ENCODE measurements at regions not wholly inside any gene's neighbourhood (a gene's known extent, or its start where the extent isn't known, plus 50 kb on each side); places are given as distances from the start of the nearest gene placed in this dataset.
A peak's percentile ranks its signal among the peaks of the same experiment; 100 is the strongest.

DNA sequence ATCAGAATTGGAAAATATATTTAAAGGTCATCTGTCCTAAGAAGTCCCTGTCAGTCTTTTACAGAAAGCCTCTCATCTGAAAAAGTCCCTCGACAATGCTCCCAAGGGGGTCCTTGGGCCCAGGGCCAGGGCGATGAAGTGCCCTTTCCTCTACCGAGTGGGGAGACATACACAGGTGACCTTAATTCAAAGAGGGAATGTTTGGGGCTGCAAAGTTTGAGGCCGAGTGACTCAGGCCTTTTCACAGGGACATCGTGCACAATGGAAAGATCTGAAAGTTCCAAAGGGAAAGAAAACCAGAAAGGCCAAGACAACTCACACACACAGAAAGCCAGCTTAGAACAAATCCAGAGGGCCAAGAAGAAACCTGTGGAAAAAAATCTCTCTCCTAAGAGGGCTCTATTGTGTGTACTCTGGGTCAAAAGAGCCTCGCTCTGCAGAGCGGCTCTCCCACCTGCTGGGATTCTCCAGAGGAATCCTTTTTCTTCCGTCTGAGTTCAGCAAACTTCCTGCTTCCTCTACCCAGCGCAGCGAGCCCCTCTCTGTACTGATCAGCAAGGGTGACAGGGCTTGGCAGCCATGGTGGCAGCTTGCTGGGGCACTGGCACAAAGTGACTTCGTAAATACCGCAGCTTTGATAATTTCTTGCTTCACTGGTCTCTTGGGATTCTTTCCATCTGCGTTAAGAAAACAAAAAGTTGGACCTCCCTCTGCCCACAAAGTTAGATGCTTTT, 259.1 kb downstream of the OPA1 start:
- DNase-seq: no peak

DNA sequence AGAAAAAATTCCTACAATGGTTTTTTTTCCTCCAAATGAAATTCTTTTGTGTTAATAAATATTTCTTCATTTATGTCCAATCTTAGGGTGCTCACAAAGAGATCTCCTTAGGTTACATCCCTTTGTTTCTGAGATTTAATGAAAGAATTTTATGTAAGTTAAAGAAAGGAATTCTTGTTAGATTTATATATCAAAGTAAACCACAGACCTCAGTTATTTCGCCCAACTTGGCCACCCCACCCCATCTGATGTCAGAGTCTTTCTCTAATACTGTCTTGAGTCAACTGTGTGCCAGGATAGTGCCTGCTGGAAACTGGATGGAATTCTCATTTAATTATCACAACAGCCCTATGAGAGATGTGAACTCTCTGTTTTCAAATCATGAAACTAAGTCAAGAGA, 259.9 kb downstream of the OPA1 start:
- no peak for DNase-seq

DNA sequence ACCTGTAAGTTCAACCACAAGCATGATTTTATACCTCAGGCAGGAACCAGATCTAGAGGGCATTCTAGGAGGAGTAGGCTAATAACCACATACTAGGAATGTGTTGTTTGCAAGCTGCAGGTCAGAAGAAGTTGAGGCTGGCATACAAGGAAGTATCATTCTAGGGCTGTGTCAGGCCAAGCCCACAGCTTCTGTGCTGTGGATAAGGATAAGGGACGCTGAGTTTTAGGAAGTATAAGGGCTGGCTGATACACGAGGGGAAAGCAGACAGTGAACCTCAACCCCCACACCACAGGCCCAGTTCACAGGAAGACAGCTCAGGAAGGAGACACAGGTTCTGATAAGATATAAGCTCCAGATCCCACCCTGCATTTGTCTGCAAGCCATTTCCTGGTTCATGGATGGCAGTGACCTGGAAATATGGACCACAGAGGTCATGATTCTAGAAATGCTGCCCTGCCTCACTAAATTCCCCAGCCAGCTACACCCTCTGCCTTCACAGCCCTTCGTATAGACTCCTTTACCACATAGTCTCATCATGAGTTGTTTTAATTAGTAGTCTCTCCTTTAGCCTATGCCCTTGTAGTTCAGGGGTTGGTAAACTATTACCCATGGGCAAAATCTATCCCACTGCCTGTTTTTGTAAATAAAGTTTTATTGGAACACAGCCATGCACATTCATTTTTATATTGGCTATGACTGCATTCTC, 260.7 kb downstream of the OPA1 start:
- DNase-seq: peak; percentile 23 to 66 (median 62)

DNA sequence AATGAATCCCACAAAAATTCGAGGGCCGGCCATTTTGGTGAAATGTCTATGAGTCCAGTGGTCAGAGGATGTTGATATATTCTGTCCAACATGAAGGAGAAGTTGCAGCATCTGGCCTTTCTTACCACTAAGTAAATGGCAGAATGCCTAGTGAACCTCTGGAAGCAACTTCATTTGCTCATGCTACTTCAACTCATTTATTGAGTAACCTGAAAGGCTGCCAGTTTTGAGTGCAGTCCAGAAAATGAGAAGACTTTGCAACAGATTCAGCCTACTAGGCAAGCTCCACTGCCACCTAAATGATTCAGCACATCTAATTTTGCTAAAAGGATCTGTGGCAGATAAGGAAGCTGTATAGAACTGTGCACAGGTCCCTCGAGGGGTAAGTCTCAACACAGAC, 265.0 kb downstream of the OPA1 start:
- peak in 3 of 4 experiments; percentile 33 to 64 (median 48) for DNase-seq

DNA sequence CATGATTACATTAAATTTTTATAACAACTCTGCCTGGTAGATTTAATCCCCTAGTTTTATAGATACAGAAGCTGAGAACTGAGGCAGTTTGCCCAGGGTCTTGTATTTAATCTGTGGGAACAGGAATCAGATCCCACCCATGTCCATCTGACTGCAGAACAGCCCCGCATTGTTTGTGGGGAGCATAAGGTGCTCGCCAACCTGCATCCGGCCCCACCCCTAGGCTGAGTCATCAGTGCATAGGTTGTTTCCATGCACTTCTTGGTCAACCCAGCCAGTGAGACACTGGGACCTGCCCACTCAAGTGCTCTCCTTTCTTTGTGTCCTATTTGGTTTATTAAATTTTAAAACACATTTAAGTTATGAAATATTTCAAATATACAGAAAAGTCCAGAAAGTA, 266.2 kb downstream of the OPA1 start:
- no peak for DNase-seq

DNA sequence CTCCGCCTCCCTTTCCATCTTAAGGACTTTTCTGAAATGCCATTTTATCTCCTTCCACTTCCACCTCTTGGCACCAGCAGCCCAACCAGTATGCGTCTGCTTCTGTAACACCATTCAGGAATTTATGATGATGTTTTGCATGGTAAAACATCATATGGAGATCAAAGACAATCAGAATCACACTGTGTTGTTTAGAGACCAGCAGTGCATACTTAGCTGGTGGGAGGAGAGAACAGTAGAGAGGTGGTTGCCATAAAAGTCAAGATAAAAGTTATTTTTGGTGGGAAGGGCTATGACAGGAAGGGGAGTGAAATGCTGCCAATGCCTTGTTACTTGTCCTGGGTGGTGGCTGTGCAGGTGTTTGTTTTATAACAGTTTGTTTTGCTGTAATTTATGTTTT, 268.0 kb downstream of the OPA1 start:
- DNase-seq: no peak

DNA sequence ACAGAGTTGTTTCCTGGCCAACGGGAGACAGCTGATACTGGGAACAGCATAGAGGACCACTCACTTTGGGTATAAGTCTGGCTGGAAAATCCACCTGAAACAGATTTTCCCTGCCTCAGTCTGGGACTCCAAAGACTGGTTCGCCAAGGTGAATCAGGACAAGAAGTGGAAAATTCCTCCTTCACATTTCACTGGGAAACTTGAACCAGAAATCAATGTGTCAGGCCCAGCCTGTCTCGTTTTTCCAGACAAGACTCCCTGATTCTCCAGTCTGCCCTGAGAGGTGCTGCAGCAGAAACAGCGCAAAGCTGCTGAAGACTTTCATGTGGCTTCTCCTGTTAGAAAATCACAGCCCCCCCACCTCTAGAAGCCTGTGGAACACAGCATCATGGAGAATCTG, 269.8 kb downstream of the OPA1 start:
- DNase-seq: no peak

DNA sequence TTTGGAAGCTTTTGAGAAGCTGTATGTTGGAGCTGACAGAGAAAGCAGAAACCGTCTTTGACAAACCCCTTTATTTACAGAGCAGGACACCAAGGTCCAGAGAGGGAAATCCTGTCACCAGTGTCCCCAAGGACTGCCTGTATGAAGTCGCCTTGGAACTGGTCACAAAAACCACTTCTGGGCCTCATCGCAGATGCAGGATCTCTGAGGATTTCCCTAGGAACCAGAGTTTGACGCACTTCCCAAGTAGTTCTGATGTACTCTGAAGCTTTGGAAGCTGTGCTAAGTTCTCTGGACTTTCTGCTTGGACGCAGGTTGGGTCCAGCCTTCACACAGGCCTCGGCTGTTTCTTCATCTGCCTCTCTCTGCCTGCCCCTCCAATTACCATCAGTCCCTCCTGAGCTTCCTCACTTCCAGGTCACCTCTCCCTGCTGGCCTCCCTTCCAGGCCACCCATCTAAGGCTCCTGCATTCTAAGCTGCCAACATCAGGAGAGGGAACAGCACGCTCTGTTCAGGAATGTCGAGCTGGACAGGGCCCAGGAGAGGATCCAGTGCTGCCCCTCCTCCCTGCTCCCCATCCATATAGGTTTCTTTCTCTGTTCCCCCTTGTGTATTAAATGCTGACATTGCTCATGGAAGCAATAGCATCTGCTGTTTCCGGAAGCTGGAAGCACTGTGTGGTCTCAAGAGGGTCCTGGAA, 270.8 kb downstream of the OPA1 start:
- no peak for DNase-seq

DNA sequence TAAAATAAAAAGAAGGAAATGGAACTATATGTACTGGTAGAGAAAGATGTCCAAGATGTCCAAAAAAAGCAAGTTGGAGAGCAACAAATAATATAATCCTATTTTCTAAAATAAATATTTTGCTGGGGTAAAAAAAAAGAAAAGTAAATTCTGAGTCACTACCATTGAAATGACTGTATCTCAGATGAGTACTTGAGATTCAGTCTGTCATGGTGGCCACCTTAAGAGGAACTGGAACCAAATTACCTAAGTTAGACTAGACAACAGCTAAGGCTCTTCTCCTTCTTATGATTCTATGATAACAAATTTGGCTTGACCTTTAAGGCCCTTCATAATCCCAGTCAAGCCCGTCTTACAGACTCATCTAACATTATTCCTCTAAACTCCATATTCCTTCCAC, 270.6 kb upstream of the HES1 start:
- DNase-seq: peak in 2 of 4 experiments; percentile 21 to 27

DNA sequence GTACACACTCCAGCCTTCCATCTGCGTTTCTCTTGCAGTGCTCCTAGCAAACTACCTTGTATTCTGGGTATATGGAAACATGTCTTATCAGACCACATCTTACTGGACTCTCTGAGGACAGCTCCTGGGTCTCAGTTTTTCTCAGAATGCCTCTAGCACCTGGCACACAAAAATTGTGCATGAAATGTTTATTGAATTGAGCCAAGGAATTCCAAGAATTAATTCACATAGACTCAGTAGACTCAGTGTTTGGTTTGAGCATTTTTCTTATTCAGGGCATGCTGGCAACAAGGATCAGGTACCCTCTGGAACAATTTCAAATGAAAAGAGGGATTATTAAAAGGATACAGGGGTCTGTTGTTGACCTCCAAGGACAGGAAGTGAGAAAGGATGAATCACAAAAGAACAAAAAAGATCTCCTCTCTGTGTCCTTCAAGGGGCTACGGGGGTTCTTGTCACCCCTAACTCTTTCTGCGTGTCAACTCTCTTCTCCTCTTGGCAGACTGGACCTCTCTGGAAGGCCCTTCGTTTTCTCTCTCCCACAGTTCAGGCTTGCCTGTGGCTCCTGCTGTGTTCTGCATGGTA, 270.0 kb upstream of the HES1 start:
- DNase-seq: no peak

DNA sequence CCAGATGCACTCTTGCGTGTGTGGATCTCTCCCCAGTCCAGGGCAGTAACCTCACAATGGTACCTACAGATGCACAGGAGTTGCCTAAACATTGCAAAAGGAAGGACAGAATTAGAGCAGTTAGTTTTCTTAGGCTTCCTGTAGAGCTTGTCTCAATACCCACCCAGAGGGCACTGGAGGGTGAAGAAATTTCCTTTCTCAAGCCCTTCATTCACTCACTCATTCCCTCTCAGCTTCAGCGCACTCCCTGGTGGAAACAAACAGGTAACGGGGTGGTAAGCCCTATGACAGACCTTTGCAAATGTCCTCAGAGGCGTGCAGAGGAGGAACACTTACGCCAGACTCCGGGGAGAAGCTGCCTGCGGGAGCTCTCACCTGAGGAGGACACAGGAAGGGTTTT, 267.4 kb upstream of the HES1 start:
- no peak for DNase-seq

DNA sequence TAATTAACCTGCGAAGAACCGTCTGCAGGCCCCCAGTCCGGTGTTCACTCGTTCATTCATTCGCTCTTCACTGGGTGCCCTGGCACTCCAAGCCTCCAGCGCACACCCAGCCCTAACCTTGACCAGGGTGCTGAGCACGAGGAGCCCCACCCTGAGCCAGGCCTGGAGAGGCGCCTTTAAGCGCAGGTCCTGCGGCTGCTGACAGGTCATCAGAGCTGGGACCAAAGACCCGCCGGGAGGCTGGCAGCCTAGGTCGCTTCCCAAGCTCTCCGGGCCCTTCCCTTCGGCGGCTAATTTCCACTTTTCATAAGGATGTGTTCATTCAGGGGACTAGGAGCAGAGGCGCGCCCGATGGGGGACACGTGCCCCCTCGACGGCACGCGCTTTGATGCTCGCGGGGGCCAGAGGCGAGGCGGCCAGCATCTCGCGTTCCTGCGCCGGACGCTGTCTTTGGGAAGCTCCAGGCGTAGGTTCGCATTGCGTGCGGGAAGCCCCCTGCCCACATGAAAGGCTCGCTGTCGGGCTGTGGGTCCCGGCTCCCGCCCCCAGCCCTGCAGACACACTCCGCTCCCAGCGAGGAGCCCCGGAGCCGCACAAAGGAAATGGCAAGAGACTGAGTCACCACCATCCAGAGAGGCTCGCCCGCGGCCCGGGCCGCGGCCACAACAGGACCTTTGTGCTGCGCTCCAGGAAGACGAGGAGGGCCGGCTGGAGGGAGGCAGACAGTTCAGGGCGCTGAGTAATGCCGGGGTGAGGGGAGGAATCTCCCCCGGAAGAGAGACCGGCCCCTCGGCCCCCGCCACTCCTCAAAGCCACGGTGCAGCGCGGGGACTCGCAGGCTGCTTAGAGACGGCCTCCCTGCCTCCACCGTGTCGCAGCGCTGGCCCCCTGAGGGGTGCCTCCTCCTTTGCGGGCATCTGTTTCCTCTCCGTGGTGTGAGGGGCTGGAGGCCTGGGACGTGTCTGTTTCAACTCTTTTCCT, 266.4 kb upstream of the HES1 start:
- peak; percentile 57 to 74 (median 67) for DNase-seq

DNA sequence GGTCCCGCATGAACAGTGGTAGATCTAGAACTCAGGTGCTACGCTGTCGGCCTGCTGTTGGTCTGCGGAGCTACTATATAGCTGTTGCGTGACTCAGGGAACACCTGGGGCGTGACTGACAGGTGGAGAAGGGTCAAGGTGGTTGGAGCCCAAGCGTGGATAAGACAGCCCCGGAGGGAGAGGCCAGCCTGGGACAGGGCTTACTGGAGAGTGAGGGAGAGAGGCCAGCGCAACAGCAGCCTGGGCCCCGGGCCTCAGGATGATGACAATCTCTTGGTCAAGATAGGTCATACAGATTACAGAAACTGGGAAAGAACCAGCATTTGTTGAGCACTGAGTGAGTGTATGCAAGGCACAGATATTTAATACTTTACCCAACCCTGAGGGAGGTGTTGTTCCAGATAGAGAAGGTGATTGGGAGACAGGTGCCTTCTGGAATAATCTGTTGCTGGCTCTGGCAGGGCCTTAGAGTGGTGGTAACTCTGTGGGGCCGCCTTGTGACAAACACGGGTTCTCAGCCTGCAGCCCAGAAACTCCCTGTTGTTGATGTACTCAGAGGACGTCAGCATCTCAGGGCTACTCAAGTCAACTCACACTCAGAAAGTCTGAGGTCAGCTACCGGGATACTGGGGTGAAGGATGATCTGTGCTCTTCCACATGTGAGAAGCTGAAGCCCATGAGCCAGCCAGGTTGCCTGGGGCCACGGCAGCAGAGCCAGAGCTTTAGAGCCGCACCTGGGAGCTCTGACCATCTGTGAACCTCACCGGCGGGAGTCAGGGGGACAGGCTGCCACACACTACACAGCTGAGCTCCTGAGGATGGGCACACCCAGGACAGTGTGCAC, 265.4 kb upstream of the HES1 start:
- DNase-seq: no peak

DNA sequence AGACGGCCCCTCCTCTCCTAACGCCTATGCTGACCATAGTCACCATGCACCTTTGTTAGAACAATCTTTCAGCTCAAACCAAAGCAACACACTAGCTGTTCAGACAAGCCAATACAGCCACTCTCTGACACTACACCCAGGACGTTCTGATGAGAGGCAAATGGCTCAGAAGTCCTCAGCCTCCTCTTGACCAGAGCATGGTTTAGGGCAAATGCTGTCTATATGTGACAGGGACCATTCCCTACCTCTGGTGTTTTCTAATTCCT, 264.8 kb upstream of the HES1 start:
- DNase-seq: no peak

DNA sequence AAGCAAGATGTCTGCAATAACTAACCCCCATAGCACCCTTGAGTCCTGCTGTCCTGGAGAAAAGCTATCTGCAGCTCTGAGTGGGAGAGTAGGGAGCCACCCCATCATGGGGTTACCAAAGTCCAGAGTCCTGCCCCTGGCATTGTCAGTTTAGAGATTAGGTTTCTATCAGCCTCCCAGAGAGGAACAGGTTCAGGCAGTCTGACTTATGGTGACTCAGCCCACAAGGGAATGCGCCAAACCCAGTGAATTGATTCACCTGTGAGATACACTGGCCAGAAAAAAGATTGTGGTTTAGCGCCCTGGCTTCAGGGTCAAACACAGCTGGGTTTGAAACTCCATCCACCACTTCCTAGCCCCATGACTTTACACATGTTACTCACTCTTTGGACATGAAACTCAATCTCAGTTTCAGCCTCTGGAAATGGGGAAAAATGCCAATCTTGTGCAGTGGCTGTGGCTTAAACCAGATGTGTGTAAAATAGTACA, 263.6 kb upstream of the HES1 start:
- peak in 1 of 4 experiments; percentile 20 for DNase-seq

DNA sequence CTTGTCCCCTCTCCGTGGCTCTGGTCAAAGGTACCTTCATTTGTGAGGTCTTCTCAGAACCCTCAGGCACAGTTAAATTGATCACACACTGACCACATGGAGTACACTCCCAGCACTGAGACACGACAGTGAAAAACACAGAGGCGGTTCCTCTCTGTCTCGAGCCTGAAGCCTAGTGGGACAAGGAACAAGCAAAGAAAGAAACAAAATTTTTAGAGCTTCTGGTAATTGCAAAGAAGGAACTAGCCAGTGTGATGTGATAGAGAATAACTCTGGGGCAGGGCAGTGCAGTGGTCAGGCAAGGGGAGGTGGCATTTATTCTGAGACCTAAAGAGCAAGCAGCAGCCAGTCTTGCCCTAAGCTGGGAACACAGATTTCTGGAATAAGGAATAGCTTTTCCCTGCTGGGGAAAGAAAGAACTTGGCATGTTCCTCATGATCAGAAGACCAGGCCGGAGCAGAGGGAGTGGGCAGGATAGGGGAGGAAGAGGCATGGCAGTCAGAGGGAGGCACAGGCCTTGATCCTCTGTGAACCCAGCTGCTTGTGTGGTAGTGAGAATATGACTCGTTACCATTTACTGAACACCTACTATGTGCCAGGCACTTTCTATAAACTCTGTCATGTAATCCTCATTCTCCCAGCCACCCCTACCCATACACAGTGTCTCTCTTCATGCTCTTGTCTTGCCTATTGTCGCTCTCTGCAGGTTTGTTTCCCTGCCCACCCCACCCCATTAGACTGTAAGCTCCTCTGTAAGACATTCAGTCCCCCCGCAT, 262.3 kb upstream of the HES1 start:
- peak in 3 of 4 experiments; percentile 37 to 57 (median 46) for DNase-seq

DNA sequence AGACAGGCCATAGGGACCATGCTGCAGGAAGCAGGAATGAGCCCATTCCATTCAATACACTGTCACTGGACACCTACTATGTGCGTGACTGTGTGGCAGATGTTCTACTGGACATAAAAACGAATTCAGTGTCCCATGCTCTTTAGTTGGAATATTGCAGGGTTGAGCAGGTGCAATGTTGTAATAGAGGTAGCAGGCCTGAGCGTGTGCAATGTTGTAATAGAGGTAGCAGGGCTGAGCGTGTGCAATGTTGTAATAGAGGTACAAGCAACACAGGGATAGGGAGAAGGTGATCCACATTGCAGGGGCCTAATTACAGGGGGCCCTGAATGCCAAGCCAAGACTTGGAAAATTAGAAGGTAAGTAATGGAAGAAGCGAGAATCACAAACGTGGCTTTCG, 261.4 kb upstream of the HES1 start:
- DNase-seq: no peak

DNA sequence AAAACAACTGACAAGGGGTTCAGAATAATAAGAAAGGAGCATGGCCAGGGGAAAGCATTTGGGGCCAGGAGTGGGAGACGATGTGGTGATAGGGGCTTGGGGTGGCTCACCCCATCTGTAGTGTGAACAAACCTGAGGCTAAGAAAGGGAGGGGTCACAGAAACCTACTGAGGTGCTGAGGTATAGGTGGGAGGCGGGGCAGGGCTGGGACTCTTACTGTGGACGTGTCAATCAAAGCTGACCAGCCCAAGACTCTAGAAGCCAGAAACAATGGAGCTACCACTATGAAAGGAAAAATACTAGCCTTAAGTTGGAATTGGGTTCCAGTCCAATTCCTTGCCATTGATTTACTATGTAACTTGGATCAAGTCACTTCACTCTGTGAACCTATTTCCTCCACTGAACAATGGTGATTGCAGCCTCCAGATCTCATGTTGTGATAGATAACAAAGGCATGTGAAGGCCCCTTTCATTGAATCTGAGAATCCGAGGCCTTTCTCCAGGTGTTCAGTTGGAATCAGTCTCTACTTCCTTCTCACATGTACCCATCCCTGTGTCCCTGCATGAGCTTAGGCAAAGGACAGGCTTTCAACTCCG, 260.9 kb upstream of the HES1 start:
- DNase-seq: no peak

DNA sequence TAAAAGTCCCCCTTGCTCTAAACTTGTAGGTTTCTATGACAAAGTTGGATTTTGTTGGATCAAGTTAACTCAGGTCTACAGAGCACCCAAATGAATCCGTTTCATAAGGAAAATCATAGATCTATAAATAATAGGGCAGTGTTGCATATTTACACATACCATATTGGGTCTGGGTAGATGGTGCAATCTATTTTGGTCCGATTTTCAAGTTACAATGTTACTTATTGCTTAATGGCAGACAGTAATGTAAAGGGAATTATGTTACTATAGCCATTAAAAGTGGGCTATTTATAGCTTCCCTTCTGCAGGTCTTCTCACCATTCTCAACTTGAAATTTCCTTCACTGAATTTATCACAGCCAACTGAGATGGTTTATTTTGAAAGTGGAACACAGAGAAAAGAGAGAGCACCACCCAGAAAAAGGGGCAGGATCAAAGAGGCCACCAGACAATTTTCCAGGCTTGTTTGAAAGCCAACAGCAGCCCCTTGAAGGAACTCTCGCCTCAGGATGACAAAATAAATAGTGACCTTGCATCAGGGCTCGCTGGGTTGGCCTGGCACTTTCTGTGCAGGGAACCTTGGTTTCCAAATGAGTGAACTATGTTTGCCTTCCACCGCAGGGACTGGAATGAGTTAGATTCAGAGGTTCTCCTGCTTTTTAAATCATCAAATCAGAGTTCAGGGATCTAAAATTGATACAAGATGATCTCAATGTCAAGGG, 260.2 kb upstream of the HES1 start:
- DNase-seq: no peak

All from suppressor macrophage (primary cell).